ENCODE measurements at regions not wholly inside any gene's neighbourhood (a gene's known extent, or its start where the extent isn't known, plus 50 kb on each side); places are given as distances from the start of the nearest gene placed in this dataset.

GRCh38 chr2:236944561-236944960 lies 141.1 kb upstream of the COPS8 start:
- DNase-seq: no peak

DNA sequence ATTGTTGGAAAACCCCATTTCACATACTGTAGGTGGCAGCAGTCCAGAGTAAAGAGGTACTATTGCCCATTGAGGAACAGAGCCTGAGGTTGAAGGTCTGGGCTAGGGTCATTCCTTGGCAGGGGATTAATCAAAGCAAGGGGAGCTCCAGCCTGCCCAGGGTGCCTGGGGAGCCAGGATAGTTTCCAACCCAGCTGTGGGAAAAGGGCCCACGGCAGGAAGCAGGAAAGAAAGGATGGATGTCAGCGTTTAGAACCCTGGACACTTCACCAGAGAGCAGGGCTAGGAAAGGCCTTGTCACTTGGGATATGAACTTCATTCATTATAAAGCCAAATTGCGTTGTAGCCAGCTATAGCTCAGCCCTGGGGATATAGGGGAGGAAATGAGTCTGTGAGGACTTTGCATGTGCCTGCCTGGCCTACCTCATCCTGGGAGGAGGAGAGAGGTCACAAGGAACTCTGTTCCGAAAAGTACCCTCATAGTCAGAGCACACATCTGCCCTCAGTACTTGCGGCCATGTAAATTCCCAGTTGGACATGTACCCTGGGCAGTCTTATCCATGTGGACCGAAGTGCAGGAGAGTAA lies 140.2 kb upstream of the COPS8 start:
- DNase-seq: no peak

GRCh38 chr2:236946871-236947270 lies 138.8 kb upstream of the COPS8 start:
- DNase-seq: no peak

GRCh38 chr2:236947294-236947693 lies 138.4 kb upstream of the COPS8 start:
- no peak for DNase-seq

DNA sequence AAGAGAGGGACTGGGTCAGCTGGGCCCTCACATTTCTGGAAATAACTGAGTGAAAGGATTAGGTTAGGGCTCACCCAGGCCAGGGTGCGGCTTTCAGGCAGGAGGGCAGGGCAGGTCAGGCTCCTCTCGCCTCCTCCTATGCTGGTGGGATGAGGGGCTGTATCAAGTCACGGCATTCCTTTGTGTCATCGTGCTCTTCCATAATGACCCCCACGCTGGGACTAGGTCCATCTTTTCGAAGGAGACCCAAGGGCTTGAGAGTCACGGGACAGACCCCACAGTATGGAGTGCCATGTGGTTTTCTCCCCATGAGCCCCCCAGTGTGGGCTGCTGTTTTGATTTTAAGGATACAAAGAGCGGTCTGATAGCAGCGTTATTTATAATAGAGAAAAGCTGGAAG lies 137.8 kb upstream of the COPS8 start:
- DNase-seq: no peak

DNA sequence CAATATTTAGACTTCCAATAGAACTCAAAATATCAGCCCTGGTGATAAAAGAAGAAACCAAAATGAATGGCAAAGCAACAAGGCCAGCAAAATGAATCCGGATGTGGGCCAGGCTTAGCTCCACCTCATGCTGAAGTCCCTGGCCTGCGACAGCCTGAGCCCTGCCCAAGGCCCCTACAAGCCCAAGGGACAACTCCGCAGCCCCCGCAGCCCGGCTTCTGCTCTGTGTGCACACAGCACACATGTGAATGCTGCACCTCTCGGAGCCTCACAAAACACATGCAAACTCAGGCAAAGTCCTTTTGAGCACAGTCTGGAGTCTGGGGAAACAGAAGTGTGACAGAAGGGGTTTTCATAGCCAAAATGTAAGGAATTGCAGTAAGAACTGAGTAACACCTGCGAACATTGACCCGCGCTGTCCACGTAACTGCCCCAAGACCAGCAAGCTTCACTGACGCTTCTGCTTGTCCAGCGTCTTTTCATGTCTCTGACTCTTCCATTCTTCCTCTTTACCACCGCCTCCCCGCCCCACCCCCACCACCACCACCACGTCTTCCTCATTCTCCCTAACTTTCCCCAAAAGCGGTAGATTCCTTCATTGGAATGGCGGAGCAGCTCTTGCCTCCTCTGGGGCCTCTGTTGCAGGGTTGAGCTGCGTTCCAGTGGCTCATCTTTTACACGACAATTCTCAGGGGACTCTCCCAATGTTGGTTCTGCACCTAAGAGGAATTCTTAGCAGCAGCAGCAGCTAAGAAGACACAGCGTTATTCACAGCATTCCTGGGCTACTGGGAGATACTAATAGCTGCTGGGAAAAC lies 136.4 kb upstream of the COPS8 start:
- DNase-seq: no peak

DNA sequence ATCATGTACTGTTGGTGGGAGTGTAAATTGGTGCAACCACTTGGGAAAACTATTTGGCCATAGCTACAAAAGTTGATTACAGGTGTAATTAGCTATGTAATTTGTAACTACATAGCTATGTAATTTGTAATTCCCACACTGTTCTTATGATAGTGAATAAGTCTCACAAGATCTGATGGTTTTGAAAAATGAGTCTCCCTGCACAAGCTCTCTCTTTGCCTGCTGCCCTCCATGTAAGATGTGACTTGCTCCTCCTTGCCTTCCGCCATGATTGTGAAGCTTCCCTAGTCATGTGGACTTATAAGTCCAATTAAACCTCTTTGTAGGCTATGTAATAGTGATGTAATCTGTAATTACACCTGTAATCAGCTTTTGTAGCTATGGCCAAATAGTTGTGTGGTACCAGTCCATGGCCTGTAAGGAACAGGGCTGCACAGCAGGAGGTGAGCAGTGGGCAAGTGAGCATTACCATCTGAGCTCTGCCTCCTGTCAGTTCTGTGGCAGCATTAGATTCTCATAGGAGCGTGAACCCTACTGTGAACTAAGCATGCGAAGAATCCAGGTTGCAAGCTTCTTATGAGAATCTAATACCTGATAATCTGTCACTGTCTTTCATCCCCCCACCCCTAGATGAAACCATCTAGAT lies 133.7 kb upstream of the COPS8 start:
- no peak for DNase-seq

DNA sequence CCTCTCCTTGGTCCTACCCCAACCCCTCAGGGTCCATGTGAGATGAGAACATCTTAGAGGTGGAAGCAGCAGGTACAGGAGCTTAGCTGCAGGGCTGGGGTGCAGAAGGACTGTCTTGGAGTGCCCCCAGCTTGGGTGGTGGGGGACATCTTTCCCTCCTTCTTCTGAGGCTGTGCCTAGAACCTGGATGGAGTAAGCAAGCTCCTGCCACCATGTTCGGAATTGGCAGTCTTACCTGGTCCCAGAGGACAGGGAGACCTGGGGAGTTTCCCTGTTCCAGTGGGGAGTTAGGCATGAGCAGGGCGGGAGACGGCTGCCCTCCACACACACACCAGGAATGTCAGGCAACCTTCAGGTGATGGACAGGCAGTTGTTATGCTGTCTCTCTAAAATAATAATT lies 131.0 kb upstream of the COPS8 start:
- DNase-seq: no peak

- no peak for DNase-seq
These were observed 130.1 kb upstream of the COPS8 start for GRCh38 chr2:236955521-236956030.

DNA sequence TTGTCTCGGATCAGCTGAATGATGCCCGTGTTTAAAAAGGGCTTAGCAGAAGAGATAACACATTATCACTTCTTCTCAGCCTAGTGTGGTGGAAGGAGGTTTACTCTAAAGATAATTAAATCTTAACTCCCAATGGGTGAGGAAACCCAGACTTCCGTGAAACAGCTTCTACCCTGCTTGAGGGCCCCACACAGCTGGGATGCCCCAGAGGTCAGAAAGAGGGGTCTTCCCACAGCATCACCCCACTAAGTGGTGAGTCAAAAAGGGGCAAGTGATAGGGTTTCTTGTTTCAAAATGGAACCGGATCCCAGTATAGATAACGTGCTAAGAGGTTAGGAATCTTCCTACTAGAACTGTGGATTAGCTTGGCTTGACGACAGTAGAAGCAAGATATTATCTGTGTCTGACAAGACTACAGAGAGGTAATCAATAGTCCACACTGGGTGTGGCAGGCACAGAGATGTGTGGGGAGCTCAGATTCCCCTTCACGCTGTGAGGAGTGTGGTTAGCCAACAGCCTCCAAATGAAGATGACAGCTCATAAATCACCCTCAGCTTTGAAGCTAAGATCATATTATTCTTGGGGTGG lies 129.6 kb upstream of the COPS8 start:
- no peak for DNase-seq

GRCh38 chr2:236956641-236957040 lies 129.0 kb upstream of the COPS8 start:
- DNase-seq: no peak

- DNase-seq: no peak
These were observed 126.7 kb upstream of the COPS8 start for GRCh38 chr2:236959036-236959435.

- DNase-seq: no peak
These were observed 125.8 kb upstream of the COPS8 start for GRCh38 chr2:236959876-236960275.

- no peak for DNase-seq
These were observed 125.2 kb upstream of the COPS8 start for GRCh38 chr2:236960531-236960930.

- DNase-seq: no peak
These were observed 122.9 kb upstream of the COPS8 start for GRCh38 chr2:236962816-236963215.

- no peak for DNase-seq
These were observed 122.0 kb upstream of the COPS8 start for GRCh38 chr2:236963631-236964182.

DNA sequence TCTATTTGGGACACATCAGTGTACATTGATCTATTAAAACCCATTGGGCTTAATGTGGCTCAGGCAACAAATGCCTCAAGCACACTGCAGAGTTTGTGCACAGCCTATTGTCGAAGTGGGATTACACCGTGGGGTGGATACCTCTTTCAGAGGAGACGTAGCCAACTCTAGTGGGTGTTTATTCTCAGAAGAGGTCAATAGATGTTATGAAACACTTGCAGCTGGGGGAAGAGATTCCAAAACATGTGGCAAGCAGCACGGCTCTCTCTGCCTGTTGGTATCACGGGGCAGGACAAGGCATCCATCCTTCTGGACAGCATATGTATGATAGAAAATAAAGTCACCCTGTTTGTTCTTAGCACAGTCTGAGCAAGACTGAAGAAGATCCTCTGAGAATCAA lies 121.4 kb upstream of the COPS8 start:
- DNase-seq: no peak

DNA sequence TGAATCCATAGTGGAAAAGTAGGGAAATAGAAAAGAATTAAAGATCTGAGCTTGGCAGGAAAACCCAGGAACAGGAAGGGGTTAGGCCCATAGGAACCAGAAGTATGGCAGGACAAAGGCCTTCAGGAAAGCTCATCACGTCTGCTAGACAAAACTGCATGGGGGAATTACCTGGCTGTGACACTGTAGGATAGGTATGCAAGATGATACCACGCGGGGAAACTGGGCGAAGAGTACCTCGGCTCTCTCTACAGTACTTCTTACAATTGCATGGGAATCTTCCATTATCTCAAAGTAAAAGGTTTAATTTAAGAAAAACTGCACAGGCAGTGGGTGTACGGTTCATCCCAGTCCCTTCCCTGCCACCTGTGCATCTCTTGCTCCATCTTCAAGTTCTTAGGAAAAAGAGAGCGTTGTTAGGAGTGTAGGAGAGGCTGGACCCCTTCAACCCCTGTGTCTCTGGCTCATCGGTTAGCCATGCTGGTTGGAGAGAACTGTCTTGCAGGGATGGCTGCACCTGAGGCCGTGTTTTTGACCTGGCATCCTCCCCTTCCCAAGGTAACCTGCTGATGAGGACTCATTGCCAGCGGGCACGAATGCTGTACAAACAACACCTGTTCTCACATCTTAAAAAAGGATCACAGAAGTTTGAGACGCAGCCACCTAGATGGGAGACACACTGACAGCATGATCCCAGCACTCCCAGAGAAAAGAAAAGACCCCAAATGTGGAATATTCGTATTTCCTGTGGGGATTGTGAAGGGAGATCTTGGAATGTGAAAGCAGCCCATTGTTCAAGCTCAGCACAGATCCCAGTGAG lies 120.5 kb upstream of the COPS8 start:
- no peak for DNase-seq

GRCh38 chr2:236965841-236966096 lies 119.9 kb upstream of the COPS8 start:
- DNase-seq: no peak

GRCh38 chr2:236967499-236967783 lies 118.2 kb upstream of the COPS8 start:
- no peak for DNase-seq

DNA sequence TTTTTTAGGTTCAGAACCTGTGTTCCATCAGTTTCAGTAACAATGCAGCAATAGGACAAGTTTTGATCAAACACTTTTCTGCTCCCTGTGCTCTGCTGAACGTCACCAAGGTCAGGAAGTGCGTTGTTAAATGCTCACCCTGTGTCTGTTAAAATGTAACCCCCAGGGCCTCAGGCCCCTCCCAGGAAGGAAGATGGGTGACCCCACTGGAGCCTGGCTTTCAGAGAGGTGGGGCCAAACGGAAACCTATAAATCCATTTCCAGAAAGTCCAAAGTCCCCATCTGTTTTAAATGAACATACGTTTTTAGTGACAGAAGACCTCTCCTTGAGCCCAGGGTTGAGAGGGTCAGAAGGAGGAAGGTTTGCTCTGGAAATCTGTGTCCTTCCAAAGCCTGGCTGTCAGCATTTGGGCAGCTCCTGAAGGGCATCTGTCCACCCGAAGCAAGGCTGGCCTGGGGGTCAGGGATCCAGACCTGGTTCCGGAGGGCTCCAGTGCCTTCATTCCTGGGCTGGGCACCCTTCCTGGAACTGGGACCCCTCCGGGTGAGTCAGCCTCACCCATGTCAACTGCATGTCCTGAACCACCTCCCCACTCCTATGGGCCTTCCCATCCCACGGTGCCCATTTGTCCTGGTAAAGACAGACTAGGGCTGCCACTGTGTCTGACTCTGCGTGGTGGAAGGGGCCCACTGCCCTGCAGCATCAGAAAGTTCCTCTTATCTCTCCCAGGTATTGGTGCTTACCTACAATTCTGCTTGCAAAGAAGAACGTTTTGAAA lies 117.4 kb upstream of the COPS8 start:
- no peak for DNase-seq

All from hypothalamus (tissue), 51 donors.